Esophagus muscularis mucosa (tissue), 4 donors: ENCODE measurements at regions not wholly inside any gene's neighbourhood (a gene's known extent, or its start where the extent isn't known, plus 50 kb on each side); places are given as distances from the start of the nearest gene placed in this dataset.

Experiments used
- DNase-seq: peaks from one replicate; pipeline ENCODE4 v3.0.0-alpha.2; 2017; ENCODE audit errors: extremely low spot score
- H3K27ac ChIP-seq, 4 donors: fragments of 200-600 bp; sonication (generic); replicated peaks in 1 of 4; 1 replicate in 3 of 4; 2 replicates in 1 of 4; pipeline ENCODE4 v1.5.1; 2016 to 2019; ENCODE audit warnings: mild to moderate bottlenecking in 1 of 4
- H3K27me3 ChIP-seq, 4 donors: fragments of 200-600 bp; sonication (generic); one replicate each; pipeline versions ENCODE4 v1.5.1 to v1.6.0; 2016 to 2019
- H3K36me3 ChIP-seq, 4 donors: fragments of 200-600 bp; sonication (generic); one replicate each; pipeline ENCODE4 v1.5.1; 2016 to 2019
- H3K4me1 ChIP-seq, 4 donors: fragments of 200-600 bp; sonication (generic); one replicate each; pipeline ENCODE4 v1.5.1; 2016 to 2019
- H3K4me3 ChIP-seq, 4 donors: fragments of 200-600 bp; sonication (generic); 1 replicate in 2 of 4; 2 replicates in 2 of 4; pipeline ENCODE4 v1.5.1; 2016 to 2019; ENCODE audit warnings: mild to moderate bottlenecking in 4 of 4, moderate library complexity in 1 of 4
- H3K9me3 ChIP-seq, 4 donors: fragments of 200-600 bp; sonication (generic); 1 replicate in 3 of 4; 2 replicates in 1 of 4; pipeline ENCODE4 v1.5.1; 2016 to 2019
- CTCF ChIP-seq, 3 experiments: fragments of 200-600 bp in 2 of 3; fragments of 450-650 bp in 1 of 3; sonication (generic) in 2 of 3; IDR thresholded peaks; one replicate each; pipeline ENCODE4 v1.5.1; 2017 to 2019; ENCODE audit warnings: antibody characterized with exemption in 3 of 3, mild to moderate bottlenecking in 2 of 3, moderate library complexity in 1 of 3
- EP300 ChIP-seq: sonication (generic); formaldehyde crosslinking; IDR thresholded peaks from one replicate; pipeline ENCODE4 v1.6.1; 2017; ENCODE audit warnings: antibody characterized with exemption
- POLR2A ChIP-seq: fragments of 450-650 bp; IDR thresholded peaks from one replicate; pipeline ENCODE4 v1.6.1; 2017; ENCODE audit warnings: antibody characterized with exemption, moderate library complexity, mild to moderate bottlenecking, low read depth
- POLR2AphosphoS5 ChIP-seq, 2 donors: sonication (generic); formaldehyde crosslinking; IDR thresholded peaks; one replicate each; pipeline ENCODE4 v1.6.1; 2017; ENCODE audit warnings: antibody characterized with exemption in 2 of 2
- WGBS: methylation state at CpG from one replicate; pipeline ENCODE4 v1.1.5; 2018; 5-methylcytosine and 5-hydroxymethylcytosine counted together
- intact Hi-C: fragments of 100-400 bp; cut with DNase I; formaldehyde crosslinking; loops from one replicate; pipeline ENCODE4 v1.15.1; 2023

- intact Hi-C loops, result no loop called here
- no peak overlapping the region for H3K27ac ChIP-seq
- 42% methylated on average over 1 of the region's 1 CpG for WGBS
These were observed 779.1 kb upstream of the SEMA6D start for GRCh38 chr15:46938169-46938568.

GRCh38 chr15:46941241-46941640 is 776.1 kb upstream of the SEMA6D start:
- intact Hi-C loops, result no loop called here
- 67% methylated on average over 1 of the region's 1 CpG for WGBS
- Histone ChIP-seq H3K9me3 (no peaks in the 10 kb centered on the region), H3K4me1 (no peaks in the 10 kb centered on the region), H3K36me3 (no peaks in the 10 kb centered on the region), H3K4me3 (no peak overlapping the region), H3K27ac (no peak overlapping the region), H3K27me3 (no peaks in the 10 kb centered on the region)
- no peak for TF ChIP-seq CTCF (IDR thresholded peaks at IDR 0.05)
- TF ChIP-seq POLR2A, result no peak
- TF ChIP-seq POLR2AphosphoS5 (IDR thresholded peaks at IDR 0.05), result no peak
- no peak for TF ChIP-seq EP300
- DNase-seq, result no peak

More at GRCh38 chr15:46938169-46938568, 779.1 kb upstream of the SEMA6D start:
- Histone ChIP-seq H3K36me3 (no peaks in the 10 kb centered on the region), H3K4me3 (no peak overlapping the region), H3K4me1 (no peaks in the 10 kb centered on the region), H3K9me3 (no peaks in the 10 kb centered on the region), H3K27me3 (no peaks in the 10 kb centered on the region)
- TF ChIP-seq POLR2AphosphoS5 (IDR thresholded peaks at IDR 0.05), result no peak
- TF ChIP-seq CTCF (IDR thresholded peaks at IDR 0.05), result no peak
- no peak for TF ChIP-seq POLR2A
- no peak for TF ChIP-seq EP300
- no peak for DNase-seq

GRCh38 chr15:46946953-46947352 is 770.4 kb upstream of the SEMA6D start:
- intact Hi-C loops, result no loop called here
- TF ChIP-seq EP300, result no peak
- no peak for TF ChIP-seq POLR2A
- TF ChIP-seq CTCF (IDR thresholded peaks at IDR 0.05), result no peak
- no peak for TF ChIP-seq POLR2AphosphoS5 (IDR thresholded peaks at IDR 0.05)
- H3K4me3 ChIP-seq, result no peak overlapping the region
- no peaks in the 10 kb centered on the region for H3K27me3 ChIP-seq
- no peak for DNase-seq
- WGBS, result 90% methylated on average over 3 of the region's 3 CpGs
- H3K4me1 ChIP-seq, result no peaks in the 10 kb centered on the region
- no peak overlapping the region for H3K27ac ChIP-seq
- no peaks in the 10 kb centered on the region for H3K9me3 ChIP-seq
- no peaks in the 10 kb centered on the region for H3K36me3 ChIP-seq

- intact Hi-C loops, result no loop called here
- Histone ChIP-seq H3K27me3 (no peaks in the 10 kb centered on the region), H3K4me3 (no peak overlapping the region), H3K4me1 (peaks cover 0 to 5% (median 2%) of the 10 kb centered on the region in 4 donors), H3K27ac (no peak overlapping the region), H3K9me3 (no peaks in the 10 kb centered on the region), H3K36me3 (no peaks in the 10 kb centered on the region)
- WGBS, result 83% methylated on average over 3 of the region's 3 CpGs
- DNase-seq, result no peak
- TF ChIP-seq POLR2AphosphoS5 (IDR thresholded peaks at IDR 0.05) (no peak), POLR2A (no peak), EP300 (no peak), CTCF (IDR thresholded peaks at IDR 0.05) (no peak)
These were observed 761.7 kb upstream of the SEMA6D start for GRCh38 chr15:46955576-46955975.

- no peak for DNase-seq
- Histone ChIP-seq H3K4me3 (no peak overlapping the region), H3K9me3 (no peaks in the 10 kb centered on the region), H3K27me3 (no peaks in the 10 kb centered on the region), H3K4me1 (peaks cover 0 to 11% (median 5%) of the 10 kb centered on the region in 4 donors), H3K36me3 (no peaks in the 10 kb centered on the region), H3K27ac (no peak overlapping the region)
- 61% methylated on average over 3 of the region's 3 CpGs for WGBS
- intact Hi-C loops, result no loop called here
- TF ChIP-seq CTCF (IDR thresholded peaks at IDR 0.05) (no peak), EP300 (no peak), POLR2A (no peak), POLR2AphosphoS5 (IDR thresholded peaks at IDR 0.05) (no peak)
These were observed 760.8 kb upstream of the SEMA6D start for GRCh38 chr15:46956456-46956855.
